Liver (tissue), 3 donors: ENCODE measurements at regions not wholly inside any gene's neighbourhood (a gene's known extent, or its start where the extent isn't known, plus 50 kb on each side); places are given as distances from the start of the nearest gene placed in this dataset.

Experiments used
- TAF1 ChIP-seq: conservative IDR thresholded peaks from 2 replicates; pipeline ENCODE4 v1.6.1; 2016; ENCODE audit warnings: antibody characterized with exemption, mild to moderate bottlenecking
- TF ChIP-seq, protein P1 (sequence below): fragments of 150-350 bp; IDR thresholded peaks from 2 replicates; pipeline ENCODE4 v1.5.1; 2017; ENCODE audit warnings: improper control_type of control experiment, low read depth, low read length; ENCODE audit not compliant: missing input control
- donor health status: healthy.
- donor health status: healthy.

DNA sequence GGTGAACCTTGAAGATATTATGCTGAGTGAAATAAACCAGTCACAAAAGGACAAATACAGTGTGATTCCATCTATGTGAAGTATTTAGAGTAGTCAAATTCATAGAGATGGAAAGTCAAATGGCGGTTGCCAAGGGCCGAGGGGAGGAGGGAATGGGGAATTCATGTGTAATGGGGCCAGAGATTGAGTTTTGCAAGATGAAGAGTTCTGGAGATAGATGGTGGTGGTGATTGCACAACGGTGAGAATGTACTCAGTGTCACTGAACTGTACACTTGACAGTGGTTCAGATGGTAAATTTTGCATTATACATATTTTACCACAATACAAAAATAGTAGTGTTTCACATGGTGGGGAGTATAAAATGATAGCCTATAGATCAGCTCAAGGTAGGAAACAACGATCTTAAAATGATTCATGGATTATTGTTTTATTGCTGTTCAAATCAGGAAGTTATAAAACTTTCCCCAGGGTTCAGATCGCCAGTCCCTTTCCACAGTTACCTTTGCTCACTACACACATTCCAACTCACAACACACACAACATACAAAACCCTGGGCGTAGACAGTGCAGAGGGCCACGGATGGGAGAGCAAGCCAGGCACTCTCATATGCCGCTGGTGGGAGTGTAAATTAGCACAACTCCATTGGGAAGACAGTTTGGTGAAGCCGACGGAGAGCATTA lies 219.9 kb downstream of the ZIC5 start:
- TF ChIP-seq, protein P1, sequence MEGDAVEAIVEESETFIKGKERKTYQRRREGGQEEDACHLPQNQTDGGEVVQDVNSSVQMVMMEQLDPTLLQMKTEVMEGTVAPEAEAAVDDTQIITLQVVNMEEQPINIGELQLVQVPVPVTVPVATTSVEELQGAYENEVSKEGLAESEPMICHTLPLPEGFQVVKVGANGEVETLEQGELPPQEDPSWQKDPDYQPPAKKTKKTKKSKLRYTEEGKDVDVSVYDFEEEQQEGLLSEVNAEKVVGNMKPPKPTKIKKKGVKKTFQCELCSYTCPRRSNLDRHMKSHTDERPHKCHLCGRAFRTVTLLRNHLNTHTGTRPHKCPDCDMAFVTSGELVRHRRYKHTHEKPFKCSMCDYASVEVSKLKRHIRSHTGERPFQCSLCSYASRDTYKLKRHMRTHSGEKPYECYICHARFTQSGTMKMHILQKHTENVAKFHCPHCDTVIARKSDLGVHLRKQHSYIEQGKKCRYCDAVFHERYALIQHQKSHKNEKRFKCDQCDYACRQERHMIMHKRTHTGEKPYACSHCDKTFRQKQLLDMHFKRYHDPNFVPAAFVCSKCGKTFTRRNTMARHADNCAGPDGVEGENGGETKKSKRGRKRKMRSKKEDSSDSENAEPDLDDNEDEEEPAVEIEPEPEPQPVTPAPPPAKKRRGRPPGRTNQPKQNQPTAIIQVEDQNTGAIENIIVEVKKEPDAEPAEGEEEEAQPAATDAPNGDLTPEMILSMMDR, result no peak
- TF ChIP-seq TAF1, result no peak
